ENCODE measurements at regions not wholly inside any gene's neighbourhood (a gene's known extent, or its start where the extent isn't known, plus 50 kb on each side); places are given as distances from the start of the nearest gene placed in this dataset.
"Not testable (repeated sequence)": the region's sequence is repeated elsewhere in the genome, so short reads cannot be mapped to it uniquely, and the experiment has no call there.

DNA sequence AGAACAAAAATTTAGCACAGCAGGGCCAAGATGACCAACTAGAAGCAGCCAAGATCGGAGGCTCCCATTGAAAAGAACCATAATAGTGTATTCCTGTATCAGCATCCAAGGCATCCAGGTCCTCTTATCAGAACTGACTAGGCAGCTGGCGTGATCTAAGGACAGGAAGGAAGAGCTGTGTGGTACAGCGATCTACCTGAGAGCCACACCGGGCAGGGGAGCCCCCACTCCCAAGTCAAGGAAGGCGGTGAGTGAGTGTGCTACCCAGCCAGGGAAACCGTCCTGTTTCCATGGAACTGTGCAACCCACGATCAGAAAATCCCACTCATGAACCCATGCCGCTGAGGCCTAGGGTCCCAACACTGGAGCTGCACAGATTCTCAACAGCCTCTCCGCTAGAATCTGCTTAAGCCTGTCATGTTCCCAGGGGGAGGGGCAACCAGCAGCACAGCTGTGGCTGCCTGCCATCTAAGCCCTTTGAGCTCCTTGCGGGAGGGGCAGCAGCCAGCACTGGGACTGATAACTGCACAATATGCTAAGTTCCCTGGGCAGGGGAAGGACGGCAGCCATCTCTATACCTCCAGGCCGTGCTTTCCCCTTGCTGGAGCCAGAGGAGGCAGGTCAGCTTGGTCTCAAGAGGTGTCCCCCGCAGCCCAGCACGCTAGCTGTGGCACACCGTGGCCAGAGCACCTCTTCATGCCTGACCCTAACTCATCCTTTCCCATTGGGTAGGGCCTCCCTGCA lies 213.0 kb upstream of the SMIM30 start:
- no peak for DNase-seq
- H3K4me1 Mint-ChIP-seq = no peaks in the 10 kb centered on the region
- ChIA-PET POLR2A (no interaction called here), CTCF (no interaction called here)
- H3K4me3 Mint-ChIP-seq = no peak overlapping the region
- no peaks in the 10 kb centered on the region for H3K27me3 Mint-ChIP-seq
- H3K9me3 Mint-ChIP-seq = no peaks in the 10 kb centered on the region
- H3K36me3 Mint-ChIP-seq (ENCODE audit: low read depth) = no peaks in the 10 kb centered on the region
- H3K27ac Mint-ChIP-seq = no peak overlapping the region

- ChIA-PET POLR2A (no interaction called here), CTCF (no interaction called here)
- Mint-ChIP-seq H3K27me3 (no peaks in the 10 kb centered on the region), H3K4me1 (no peaks in the 10 kb centered on the region), H3K27ac (no peak overlapping the region), H3K9me3 (no peaks in the 10 kb centered on the region), H3K4me3 (no peak overlapping the region), H3K36me3 (ENCODE audit: low read depth) (no peaks in the 10 kb centered on the region)
- DNase-seq = no peak
Observed at GRCh38 chr7:113321201-113321600, 202.8 kb upstream of the SMIM30 start.

DNA sequence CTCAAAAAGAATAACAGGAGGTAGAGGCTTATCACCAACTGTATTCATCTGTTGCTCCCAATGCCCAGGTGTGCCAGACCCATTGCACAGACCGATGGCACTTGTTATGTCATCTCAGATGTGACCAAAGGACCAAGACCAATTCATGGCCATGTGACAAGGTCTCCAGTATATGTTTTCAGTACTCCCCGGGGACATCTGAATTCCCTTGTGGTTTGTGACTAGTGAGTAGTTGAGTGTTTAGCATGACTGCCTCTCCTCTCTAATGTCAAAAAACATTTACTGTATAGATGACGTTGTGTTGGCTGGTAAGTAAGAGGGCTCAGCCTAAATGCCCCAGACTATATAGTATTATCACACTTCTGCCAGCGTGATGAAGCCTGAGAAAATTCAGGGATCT lies 202.1 kb upstream of the SMIM30 start:
- Mint-ChIP-seq H3K4me1 (no peaks in the 10 kb centered on the region), H3K27me3 (no peaks in the 10 kb centered on the region), H3K27ac (no peak overlapping the region), H3K9me3 (no peaks in the 10 kb centered on the region), H3K36me3 (ENCODE audit: low read depth) (no peaks in the 10 kb centered on the region), H3K4me3 (no peak overlapping the region)
- DNase-seq = no peak
- CTCF ChIA-PET = interaction anchor here (0.6 kb wide), 1 partner anchor 134 kb away, joined by 3 read pairs; no protein-coding TSS in a partner anchor
- POLR2A ChIA-PET = no interaction called here

GRCh38 chr7:113314594-113314993 lies 196.2 kb upstream of the SMIM30 start:
- no peaks in the 10 kb centered on the region for H3K27me3 Mint-ChIP-seq
- H3K4me1 Mint-ChIP-seq = no peaks in the 10 kb centered on the region
- CTCF ChIA-PET = no interaction called here
- no peak for DNase-seq
- no peaks in the 10 kb centered on the region for H3K9me3 Mint-ChIP-seq
- POLR2A ChIA-PET = no interaction called here
- H3K36me3 Mint-ChIP-seq (ENCODE audit: low read depth) = no peaks in the 10 kb centered on the region
- H3K4me3 Mint-ChIP-seq = no peak overlapping the region
- H3K27ac Mint-ChIP-seq = no peak overlapping the region

GRCh38 chr7:113308399-113308798 lies 190.0 kb upstream of the SMIM30 start:
- no peaks in the 10 kb centered on the region for H3K9me3 Mint-ChIP-seq
- no peak overlapping the region for H3K27ac Mint-ChIP-seq
- no peaks in the 10 kb centered on the region for H3K4me1 Mint-ChIP-seq
- ChIA-PET POLR2A (no interaction called here), CTCF (no interaction called here)
- DNase-seq = no peak
- no peak overlapping the region for H3K4me3 Mint-ChIP-seq
- no peaks in the 10 kb centered on the region for H3K36me3 Mint-ChIP-seq (ENCODE audit: low read depth)
- no peaks in the 10 kb centered on the region for H3K27me3 Mint-ChIP-seq

DNA sequence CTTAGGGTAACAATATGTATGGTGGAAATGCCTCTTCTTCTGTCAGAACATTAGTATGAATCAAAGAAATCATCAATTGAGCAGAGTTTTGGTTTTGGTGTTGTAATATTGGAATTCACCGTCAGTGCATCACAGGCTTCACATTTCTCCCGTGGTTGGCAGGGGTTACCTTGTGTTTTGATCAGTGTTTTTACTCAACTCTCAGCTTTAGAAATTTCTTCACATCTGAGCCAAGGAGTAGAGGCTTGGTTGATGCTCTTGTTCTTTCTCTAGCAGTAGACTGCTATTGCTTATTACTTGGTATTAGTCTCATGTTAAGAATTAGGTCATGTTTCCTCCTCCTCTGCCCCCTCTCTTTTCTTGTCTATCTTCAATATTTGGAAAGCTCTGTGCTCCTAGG lies 188.8 kb upstream of the SMIM30 start:
- H3K4me1 Mint-ChIP-seq = no peaks in the 10 kb centered on the region
- no peaks in the 10 kb centered on the region for H3K36me3 Mint-ChIP-seq (ENCODE audit: low read depth)
- H3K27me3 Mint-ChIP-seq = no peaks in the 10 kb centered on the region
- ChIA-PET CTCF (no interaction called here), POLR2A (no interaction called here)
- H3K27ac Mint-ChIP-seq = no peak overlapping the region
- H3K4me3 Mint-ChIP-seq = no peak overlapping the region
- H3K9me3 Mint-ChIP-seq = no peaks in the 10 kb centered on the region
- DNase-seq = no peak

DNA sequence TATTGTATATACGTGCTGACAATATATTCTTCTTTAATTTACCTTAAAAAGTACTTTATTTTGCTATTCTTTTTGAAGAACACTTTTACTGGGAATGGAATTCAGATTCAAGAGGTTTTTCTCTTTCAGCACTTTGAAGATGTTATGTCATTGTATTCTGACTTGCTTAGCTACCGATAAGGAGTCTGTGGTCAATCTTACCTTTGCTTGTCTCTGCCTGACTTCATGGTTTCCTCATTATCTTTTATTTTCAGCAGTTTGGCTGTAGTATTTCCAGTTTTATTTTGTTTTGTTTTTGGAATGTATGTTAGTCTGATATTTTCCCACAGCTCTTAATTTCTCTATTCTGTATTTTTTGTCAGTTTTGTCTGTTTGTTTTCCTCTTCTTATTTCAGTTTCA lies 187.9 kb upstream of the SMIM30 start:
- H3K9me3 Mint-ChIP-seq = no peaks in the 10 kb centered on the region
- no peak for DNase-seq
- no peak overlapping the region for H3K4me3 Mint-ChIP-seq
- ChIA-PET CTCF (no interaction called here), POLR2A (no interaction called here)
- no peak overlapping the region for H3K27ac Mint-ChIP-seq
- H3K36me3 Mint-ChIP-seq (ENCODE audit: low read depth) = no peaks in the 10 kb centered on the region
- H3K27me3 Mint-ChIP-seq = no peaks in the 10 kb centered on the region
- H3K4me1 Mint-ChIP-seq = no peaks in the 10 kb centered on the region

- no peaks in the 10 kb centered on the region for H3K27me3 Mint-ChIP-seq
- ChIA-PET POLR2A (no interaction called here), CTCF (no interaction called here)
- H3K27ac Mint-ChIP-seq = no peak overlapping the region
- H3K9me3 Mint-ChIP-seq = no peaks in the 10 kb centered on the region
- no peak for DNase-seq
- no peak overlapping the region for H3K4me3 Mint-ChIP-seq
- H3K36me3 Mint-ChIP-seq (ENCODE audit: low read depth) = no peaks in the 10 kb centered on the region
- H3K4me1 Mint-ChIP-seq = no peaks in the 10 kb centered on the region
Observed at GRCh38 chr7:113304104-113304503, 185.8 kb upstream of the SMIM30 start.

- H3K27ac Mint-ChIP-seq; POLR2A ChIA-PET; H3K4me1 Mint-ChIP-seq; H3K4me3 Mint-ChIP-seq; H3K27me3 Mint-ChIP-seq; DNase-seq; H3K9me3 Mint-ChIP-seq; H3K36me3 Mint-ChIP-seq (ENCODE audit: low read depth); CTCF ChIA-PET: not testable (repeated sequence)
Observed at GRCh38 chr7:113303388-113303787, 185.0 kb upstream of the SMIM30 start.

DNA sequence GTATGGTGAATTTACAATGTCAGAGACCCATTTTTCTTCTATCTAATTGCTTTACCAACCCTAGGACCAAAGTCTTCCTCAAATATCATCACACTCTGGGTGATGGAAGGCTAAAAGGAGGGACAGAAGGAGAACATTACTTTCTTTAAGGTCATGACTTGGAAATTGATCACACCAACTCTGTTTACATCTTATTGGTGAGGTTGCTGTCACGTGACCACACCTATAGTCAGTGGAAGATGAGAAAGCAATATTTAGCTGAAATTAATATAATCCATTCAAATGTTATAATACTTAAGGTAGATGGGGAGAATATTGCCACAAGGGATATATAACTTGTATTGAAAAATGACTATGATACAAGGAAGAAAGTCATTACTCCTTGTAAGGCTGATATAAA lies 183.6 kb upstream of the SMIM30 start:
- no peaks in the 10 kb centered on the region for H3K27me3 Mint-ChIP-seq
- H3K36me3 Mint-ChIP-seq (ENCODE audit: low read depth) = no peaks in the 10 kb centered on the region
- H3K4me1 Mint-ChIP-seq = no peaks in the 10 kb centered on the region
- DNase-seq = no peak
- no peak overlapping the region for H3K27ac Mint-ChIP-seq
- ChIA-PET POLR2A (no interaction called here), CTCF (no interaction called here)
- H3K4me3 Mint-ChIP-seq = no peak overlapping the region
- H3K9me3 Mint-ChIP-seq = no peaks in the 10 kb centered on the region

DNA sequence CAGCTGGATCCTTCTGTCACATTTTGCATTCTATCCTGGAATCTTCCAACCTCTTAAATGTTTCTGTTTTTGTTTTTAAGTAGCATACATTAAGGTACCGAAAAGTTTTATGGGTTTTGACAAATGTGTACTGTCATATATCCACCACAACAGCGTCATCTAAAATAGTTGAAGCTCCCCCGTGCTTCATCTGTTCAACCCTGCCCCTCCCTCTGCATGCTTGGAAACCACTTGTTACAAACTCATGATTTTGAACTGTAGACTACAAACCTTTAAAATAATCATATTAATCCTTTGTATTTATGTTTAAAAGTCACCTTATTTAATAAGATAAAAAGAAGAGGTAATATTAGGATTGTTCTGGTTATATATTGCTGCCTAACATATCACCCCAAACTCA lies 182.8 kb upstream of the SMIM30 start:
- POLR2A ChIA-PET = no interaction called here
- Mint-ChIP-seq H3K4me3 (no peak overlapping the region), H3K27ac (no peak overlapping the region), H3K9me3 (no peaks in the 10 kb centered on the region), H3K36me3 (ENCODE audit: low read depth) (no peaks in the 10 kb centered on the region), H3K4me1 (no peaks in the 10 kb centered on the region), H3K27me3 (no peaks in the 10 kb centered on the region)
- no peak for DNase-seq
- CTCF ChIA-PET = no interaction called here

DNA sequence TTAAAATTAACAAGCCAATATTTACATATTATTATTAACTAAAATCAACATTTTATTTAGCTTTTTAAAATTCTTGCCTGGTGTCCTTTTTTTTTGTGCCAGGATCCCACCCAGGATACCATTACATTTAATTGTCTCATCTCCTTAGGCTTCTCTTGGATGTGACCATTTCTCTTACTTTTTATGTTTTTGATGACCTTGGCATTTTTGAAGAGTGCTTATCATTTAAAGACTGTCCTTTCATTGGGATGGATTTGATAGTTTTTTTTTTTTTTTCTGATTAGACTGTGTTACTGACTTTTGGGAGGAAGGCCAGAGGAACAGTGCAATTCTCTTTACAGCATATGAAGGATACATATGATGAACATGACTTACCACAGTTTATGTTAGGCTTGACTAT lies 181.4 kb upstream of the SMIM30 start:
- POLR2A ChIA-PET = no interaction called here
- CTCF ChIA-PET = interaction anchor here (0.7 kb wide), 1 partner anchor 839 kb away, joined by 3 read pairs; no protein-coding TSS in a partner anchor
- H3K27me3 Mint-ChIP-seq = no peaks in the 10 kb centered on the region
- no peak for DNase-seq
- no peak overlapping the region for H3K4me3 Mint-ChIP-seq
- no peak overlapping the region for H3K27ac Mint-ChIP-seq
- no peaks in the 10 kb centered on the region for H3K9me3 Mint-ChIP-seq
- no peaks in the 10 kb centered on the region for H3K36me3 Mint-ChIP-seq (ENCODE audit: low read depth)
- H3K4me1 Mint-ChIP-seq = no peaks in the 10 kb centered on the region

GRCh38 chr7:113298501-113298900 lies 180.1 kb upstream of the SMIM30 start:
- H3K27ac Mint-ChIP-seq = no peak overlapping the region
- CTCF ChIA-PET = no interaction called here
- no peak overlapping the region for H3K4me3 Mint-ChIP-seq
- H3K27me3 Mint-ChIP-seq = no peaks in the 10 kb centered on the region
- DNase-seq = no peak
- H3K9me3 Mint-ChIP-seq = no peaks in the 10 kb centered on the region
- H3K36me3 Mint-ChIP-seq (ENCODE audit: low read depth) = no peaks in the 10 kb centered on the region
- POLR2A ChIA-PET = no interaction called here
- no peaks in the 10 kb centered on the region for H3K4me1 Mint-ChIP-seq

DNA sequence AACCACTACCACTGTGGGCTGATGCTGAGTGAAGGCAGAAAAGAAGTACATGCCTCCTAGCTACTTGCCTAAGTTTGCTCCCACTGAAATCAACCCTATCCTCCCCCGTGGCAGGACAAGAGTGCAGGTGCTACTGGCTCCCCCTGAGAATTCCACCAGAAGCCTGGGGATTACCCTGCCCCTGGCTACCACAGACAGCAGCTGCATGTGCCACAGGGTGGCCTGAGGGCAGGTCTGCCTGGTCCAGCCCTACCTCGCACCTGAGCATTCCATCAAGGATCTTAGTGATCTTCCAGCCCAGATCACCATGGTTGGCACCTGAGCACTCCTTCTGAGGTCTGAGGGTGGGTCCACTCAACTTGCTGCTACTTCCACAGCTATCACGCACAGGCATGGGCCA lies 176.4 kb upstream of the SMIM30 start:
- ChIA-PET CTCF (no interaction called here), POLR2A (no interaction called here)
- no peak overlapping the region for H3K4me3 Mint-ChIP-seq
- H3K9me3 Mint-ChIP-seq = no peaks in the 10 kb centered on the region
- no peaks in the 10 kb centered on the region for H3K4me1 Mint-ChIP-seq
- DNase-seq = no peak
- H3K36me3 Mint-ChIP-seq (ENCODE audit: low read depth) = no peaks in the 10 kb centered on the region
- H3K27me3 Mint-ChIP-seq = peaks cover 3% of the 10 kb centered on the region
- no peak overlapping the region for H3K27ac Mint-ChIP-seq
